ENCODE measurements at regions not wholly inside any gene's neighbourhood (a gene's known extent, or its start where the extent isn't known, plus 50 kb on each side); places are given as distances from the start of the nearest gene placed in this dataset.

DNA sequence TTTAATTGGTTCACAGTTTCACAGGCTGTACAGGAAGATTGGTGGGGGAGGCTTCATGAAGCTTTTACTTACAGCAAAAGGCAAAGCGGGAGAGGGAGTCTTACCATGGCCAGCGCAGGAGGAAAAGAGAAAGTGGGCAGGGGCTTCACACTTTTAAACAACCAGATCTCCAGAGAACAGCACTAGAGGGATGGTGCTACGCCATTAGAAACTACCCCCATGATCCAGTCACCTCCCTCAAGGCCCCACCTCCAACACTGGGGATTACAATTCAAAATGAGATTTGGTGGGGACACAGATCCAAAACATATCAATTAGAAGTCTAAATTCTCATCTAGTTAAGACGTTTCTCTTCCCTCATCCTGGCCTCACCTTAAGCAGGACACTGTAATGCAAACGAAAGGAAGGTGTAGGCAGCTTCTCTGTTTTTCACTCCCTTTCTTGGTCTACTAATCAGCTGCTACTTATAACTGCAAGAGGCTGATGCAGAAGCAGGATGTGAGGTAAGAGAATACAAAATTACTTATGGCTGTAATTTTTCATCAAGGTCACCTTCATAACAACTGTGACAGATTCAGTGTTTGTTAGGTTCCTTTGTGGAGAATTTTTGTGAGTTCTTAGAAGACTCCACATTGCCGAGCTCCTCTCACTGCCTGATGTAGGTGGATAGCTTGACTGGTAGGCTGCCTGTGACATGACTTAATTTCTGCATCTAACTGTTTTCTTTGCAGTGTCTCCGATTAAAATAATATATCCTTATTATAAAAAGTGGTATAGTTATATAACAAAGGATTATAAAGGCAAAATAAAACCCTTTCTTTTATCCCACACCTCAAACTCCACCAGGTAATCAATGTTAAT, 255.1 kb downstream of the IL15 start:
- TF ChIP-seq, protein P1, sequence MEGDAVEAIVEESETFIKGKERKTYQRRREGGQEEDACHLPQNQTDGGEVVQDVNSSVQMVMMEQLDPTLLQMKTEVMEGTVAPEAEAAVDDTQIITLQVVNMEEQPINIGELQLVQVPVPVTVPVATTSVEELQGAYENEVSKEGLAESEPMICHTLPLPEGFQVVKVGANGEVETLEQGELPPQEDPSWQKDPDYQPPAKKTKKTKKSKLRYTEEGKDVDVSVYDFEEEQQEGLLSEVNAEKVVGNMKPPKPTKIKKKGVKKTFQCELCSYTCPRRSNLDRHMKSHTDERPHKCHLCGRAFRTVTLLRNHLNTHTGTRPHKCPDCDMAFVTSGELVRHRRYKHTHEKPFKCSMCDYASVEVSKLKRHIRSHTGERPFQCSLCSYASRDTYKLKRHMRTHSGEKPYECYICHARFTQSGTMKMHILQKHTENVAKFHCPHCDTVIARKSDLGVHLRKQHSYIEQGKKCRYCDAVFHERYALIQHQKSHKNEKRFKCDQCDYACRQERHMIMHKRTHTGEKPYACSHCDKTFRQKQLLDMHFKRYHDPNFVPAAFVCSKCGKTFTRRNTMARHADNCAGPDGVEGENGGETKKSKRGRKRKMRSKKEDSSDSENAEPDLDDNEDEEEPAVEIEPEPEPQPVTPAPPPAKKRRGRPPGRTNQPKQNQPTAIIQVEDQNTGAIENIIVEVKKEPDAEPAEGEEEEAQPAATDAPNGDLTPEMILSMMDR (IDR thresholded peaks at IDR 0.05; ENCODE audit: extremely low read depth in 1 of 2, insufficient read depth in 1 of 2, low read depth in 1 of 2, low read length in 2 of 2) = no peak
- TF ChIP-seq POLR2A (IDR thresholded peaks at IDR 0.05; ENCODE audit: low read depth, low read length) = no peak
- TF ChIP-seq, protein P2, sequence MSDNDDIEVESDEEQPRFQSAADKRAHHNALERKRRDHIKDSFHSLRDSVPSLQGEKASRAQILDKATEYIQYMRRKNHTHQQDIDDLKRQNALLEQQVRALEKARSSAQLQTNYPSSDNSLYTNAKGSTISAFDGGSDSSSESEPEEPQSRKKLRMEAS (IDR thresholded peaks at IDR 0.05; ENCODE audit: insufficient read depth, insufficient read length) = no peak
- TF ChIP-seq POLR2AphosphoS5 (IDR thresholded peaks at IDR 0.05; ENCODE audit: insufficient read depth, low read depth, low read length) = no peak
